CD4-positive, alpha-beta T cell treated with Interleukin-17A for 1 hour (primary cell): ENCODE measurements at regions not wholly inside any gene's neighbourhood (a gene's known extent, or its start where the extent isn't known, plus 50 kb on each side); places are given as distances from the start of the nearest gene placed in this dataset.

ENCODE experiments used
- DNase-seq: peaks from one replicate; pipeline ENCODE4 v3.0.0-alpha.2; 2020

- no peak for DNase-seq
Observed at GRCh38 chr16:86632206-86632605, 53.9 kb downstream of the FOXL1 start.

GRCh38 chr16:86632944-86633343, 54.6 kb downstream of the FOXL1 start:
- no peak for DNase-seq

- no peak for DNase-seq
Observed at GRCh38 chr16:86634292-86634691, 55.9 kb downstream of the FOXL1 start.

GRCh38 chr16:86635176-86635876, 57.0 kb downstream of the FOXL1 start:
- DNase-seq: no peak

- no peak for DNase-seq
Observed at GRCh38 chr16:86635926-86636325, 57.6 kb downstream of the FOXL1 start.

- no peak for DNase-seq
Observed at GRCh38 chr16:86637744-86638143, 59.4 kb downstream of the FOXL1 start.

GRCh38 chr16:86638642-86639041, 60.3 kb downstream of the FOXL1 start:
- DNase-seq: no peak

GRCh38 chr16:86639354-86639753, 61.0 kb downstream of the FOXL1 start:
- DNase-seq: no peak

- DNase-seq: no peak
Observed at GRCh38 chr16:86640265-86640843, 62.0 kb downstream of the FOXL1 start.

GRCh38 chr16:86642087-86642486, 63.7 kb downstream of the FOXL1 start:
- DNase-seq: no peak

- DNase-seq: no peak
Observed at GRCh38 chr16:86643671-86644070, 65.3 kb downstream of the FOXL1 start.

- DNase-seq: no peak
Observed at GRCh38 chr16:86647561-86647960, 69.2 kb downstream of the FOXL1 start.

GRCh38 chr16:86649875-86650274, 71.5 kb downstream of the FOXL1 start:
- DNase-seq: no peak

- DNase-seq: no peak
Observed at GRCh38 chr16:86651013-86651627, 72.8 kb downstream of the FOXL1 start.

GRCh38 chr16:86651823-86652222, 73.5 kb downstream of the FOXL1 start:
- no peak for DNase-seq

GRCh38 chr16:86653285-86654006, 75.1 kb downstream of the FOXL1 start:
- no peak for DNase-seq

GRCh38 chr16:86657972-86658371, 79.6 kb downstream of the FOXL1 start:
- no peak for DNase-seq

- no peak for DNase-seq
Observed at GRCh38 chr16:86660623-86661022, 82.3 kb downstream of the FOXL1 start.

GRCh38 chr16:86661706-86662105, 83.4 kb downstream of the FOXL1 start:
- no peak for DNase-seq

- DNase-seq: no peak
Observed at GRCh38 chr16:86662195-86662594, 83.8 kb downstream of the FOXL1 start.

GRCh38 chr16:86662740-86663139, 84.4 kb downstream of the FOXL1 start:
- no peak for DNase-seq

- no peak for DNase-seq
Observed at GRCh38 chr16:86663685-86664521, 85.6 kb downstream of the FOXL1 start.
